K562 (cell line): ENCODE measurements at regions not wholly inside any gene's neighbourhood (a gene's known extent, or its start where the extent isn't known, plus 50 kb on each side); places are given as distances from the start of the nearest gene placed in this dataset.

ENCODE experiments used
- ATAC-seq: fragments of 200-7000 bp; cut with Tn5 transposase; 3 replicates; pipeline ENCODE4 v1.9.1; 2020; ENCODE audit warnings: moderate library complexity
- BruUV-seq: library from RNA; stranded (reverse); fragments of 400-500 nt; replicated peaks from 2 replicates; lab custom pipeline; 2021; lab: Mats Ljungman, UMichigan
- CTCF ChIA-PET: fragments of 300-600 bp; formaldehyde crosslinking; extraction: SDS; loops from one replicate; lab custom pipeline; 2021; ENCODE audit warnings: low intra/inter-chr PET ratio; lab: Yijun Ruan, JAX
- POLR2A ChIA-PET: fragments of 300-600, 350-650 bp; sonication (Branson Sonifier 250); formaldehyde crosslinking; extraction: SDS; loops from one replicate; lab custom pipeline; 2021; ENCODE audit warnings: antibody characterized with exemption, inconsistent platforms; lab: Yijun Ruan, JAX
- DNase-seq, 4 experiments: peaks; one replicate each; pipeline versions ENCODE4 v3.0.0 to v3.0.0-alpha.2; 2011 to 2018; ENCODE audit warnings: low spot score in 3 of 4, mixed read lengths in 3 of 4; ENCODE audit errors: extremely low read depth in 1 of 4
- FAIRE-seq: peaks from 2 replicates; lab custom pipeline; 2011; peaks lifted over from hg19 to GRCh38; lab: Jason Lieb, UNC
- H2AFZ ChIP-seq: 2 replicates; pipeline ENCODE4 v1.6.0; 2011; ENCODE audit warnings: low read depth, low read length, control low read depth, inconsistent platforms
- H3K27ac ChIP-seq: fragments of 200-600 bp; 3 replicates; pipeline ENCODE4 v1.8.0; 2011; ENCODE audit warnings: low read depth, mild to moderate bottlenecking, control low read depth, inconsistent platforms, low read length, moderate library complexity, mixed read lengths; ENCODE audit errors: extremely low read depth
- H3K27me3 ChIP-seq, 2 experiments: fragments of 300-600 bp in 1 of 2; 2 replicates in 1 of 2; 3 replicates in 1 of 2; pipeline versions ENCODE4 v1.6.0 to v1.8.0; 2011; ENCODE audit warnings: inconsistent platforms in 2 of 2, low read length in 2 of 2, mild to moderate bottlenecking in 1 of 2, mixed read lengths in 1 of 2, moderate library complexity in 1 of 2; ENCODE audit not compliant: control insufficient read depth in 2 of 2, insufficient read depth in 2 of 2
- H3K36me3 ChIP-seq: fragments of 300-600 bp; 3 replicates; pipeline ENCODE4 v1.8.0; 2011; ENCODE audit warnings: mild to moderate bottlenecking, low read length, inconsistent platforms; ENCODE audit not compliant: control insufficient read depth, insufficient read depth
- H3K4me1 ChIP-seq, 2 experiments: fragments of 200-600 bp in 1 of 2; replicated peaks in 1 of 2; 2 replicates in 1 of 2; 3 replicates in 1 of 2; pipeline versions ENCODE4 v1.5.1 to v1.8.0; 2011; ENCODE audit warnings: inconsistent platforms in 2 of 2, low read length in 2 of 2, mild to moderate bottlenecking in 1 of 2, mixed read lengths in 1 of 2, moderate library complexity in 1 of 2; ENCODE audit not compliant: control insufficient read depth in 2 of 2, insufficient read depth in 2 of 2
- H3K4me2 ChIP-seq: 2 replicates; pipeline ENCODE4 v1.6.1; 2011; ENCODE audit warnings: low read length, control low read depth, inconsistent platforms, mixed read lengths; ENCODE audit not compliant: insufficient read depth
- H3K4me3 ChIP-seq: fragments of 200-600 bp; sonication (generic), shearing (Covaris generic); 2 replicates; pipeline ENCODE4 v1.5.1; 2016; ENCODE audit warnings: control low read depth, inconsistent platforms
- H3K79me2 ChIP-seq: fragments of 200-600 bp; 3 replicates; pipeline ENCODE4 v1.8.0; 2011; ENCODE audit warnings: low read length, inconsistent platforms; ENCODE audit not compliant: control insufficient read depth, insufficient read depth
- H3K9ac ChIP-seq, 2 experiments: 2 replicates each; pipeline versions ENCODE4 v1.6.0 to v1.6.1; 2011; ENCODE audit warnings: low read depth in 2 of 2, low read length in 2 of 2, control low read depth in 1 of 2, inconsistent platforms in 1 of 2, mild to moderate bottlenecking in 1 of 2, mixed read lengths in 1 of 2; ENCODE audit not compliant: insufficient read depth in 1 of 2
- H3K9me1 ChIP-seq: one replicate; pipeline ENCODE4 v1.6.0; 2011; ENCODE audit warnings: inconsistent platforms, mild to moderate bottlenecking, low read length, moderate library complexity; ENCODE audit not compliant: control insufficient read depth, insufficient read depth
- H3K9me3 ChIP-seq: replicated peaks from 2 replicates; pipeline ENCODE4 v1.5.1; 2011; ENCODE audit warnings: low read depth, low read length, inconsistent platforms; ENCODE audit not compliant: control insufficient read depth, insufficient read depth
- H4K20me1 ChIP-seq: replicated peaks from 2 replicates; pipeline ENCODE4 v1.6.1; 2011; ENCODE audit warnings: low read length, inconsistent platforms, mixed read lengths; ENCODE audit not compliant: control insufficient read depth, insufficient read depth
- ARID1B ChIP-seq: fragments of 450-650 bp; IDR thresholded peaks from 2 replicates; pipeline ENCODE4 v1.6.1; 2016; ENCODE audit warnings: antibody characterized with exemption, mild to moderate bottlenecking, inconsistent platforms
- CBX5 ChIP-seq: IDR thresholded peaks from 2 replicates; pipeline ENCODE4 v1.6.1; 2014; ENCODE audit warnings: low read depth, borderline replicate concordance
- EP300 ChIP-seq: IDR thresholded peaks from 2 replicates; pipeline ENCODE4 v1.6.1; 2012; ENCODE audit warnings: low read length, improper control_type of control experiment
- FOXM1 ChIP-seq, 2 experiments: fragments of 450-650 bp in 1 of 2; sonication (generic) in 1 of 2; formaldehyde crosslinking in 1 of 2; IDR thresholded peaks; 2 replicates each; pipeline versions ENCODE4 v1.6.1 to v1.9.0; 2017 to 2022; ENCODE audit warnings: low read depth in 2 of 2, mild to moderate bottlenecking in 2 of 2, missing genetic modification reagents in 1 of 2, moderate library complexity in 1 of 2
- MLX ChIP-seq, 2 experiments: fragments of 450-650 bp in 1 of 2; sonication (generic) in 1 of 2; formaldehyde crosslinking; conservative IDR thresholded peaks; 2 replicates each; pipeline versions ENCODE4 v1.4.0 to v1.8.1; 2020 to 2022; ENCODE audit warnings: mild to moderate bottlenecking in 1 of 2, missing genetic modification reagents in 1 of 2
- MYBL2 ChIP-seq, 2 experiments: fragments of 450-650 bp in 1 of 2; sonication (generic) in 1 of 2; formaldehyde crosslinking in 1 of 2; IDR thresholded peaks; 2 replicates each; pipeline versions ENCODE4 v1.6.1 to v1.8.1; 2017 to 2022; ENCODE audit warnings: borderline replicate concordance in 1 of 2, inconsistent platforms in 1 of 2, low read depth in 1 of 2, mild to moderate bottlenecking in 1 of 2, missing genetic modification reagents in 1 of 2, moderate library complexity in 1 of 2
- NCOA1 ChIP-seq: fragments of 450-650 bp; IDR thresholded peaks from 2 replicates; pipeline ENCODE4 v1.6.1; 2016; ENCODE audit warnings: low read depth
- NCOA4 ChIP-seq: fragments of 450-650 bp; IDR thresholded peaks from 2 replicates; pipeline ENCODE4 v1.6.1; 2018; ENCODE audit warnings: mild to moderate bottlenecking; ENCODE audit not compliant: partially characterized antibody
- XRCC4 ChIP-seq: IDR thresholded peaks from one replicate; pipeline ENCODE4 v1.6.1; 2011; ENCODE audit not compliant: insufficient read depth, insufficient read length; ENCODE audit errors: extremely low read depth
- ZNF224 ChIP-seq: sonication (generic); formaldehyde crosslinking; IDR thresholded peaks from 2 replicates; pipeline ENCODE4 v1.8.0; 2022; ENCODE audit warnings: mild to moderate bottlenecking, missing genetic modification reagents
- WGBS: fragments of 100-300 bp; shearing (Covaris generic); methylation state at CpG from one replicate; pipeline ENCODE4 v1.1.6; 2016; ENCODE audit warnings: low coverage, mixed read lengths; ENCODE audit not compliant: insufficient coverage; ENCODE audit errors: missing lambda C conversion rate; 5-methylcytosine and 5-hydroxymethylcytosine counted together
- in situ Hi-C: fragments of 300-500 bp; cut with MboI; formaldehyde crosslinking; loops from 4 replicates; pipeline ENCODE4 v1.15.0; 2018; ENCODE audit warnings: inconsistent platforms, mixed read lengths
- intact Hi-C: fragments of 100-400 bp; cut with micrococcal nuclease; formaldehyde crosslinking; loops from 2 replicates; pipeline ENCODE4 v1.14.2; 2022
- TF ChIP-seq, protein P1 (sequence below): fragments of 250-450 bp; sonication (Bioruptor Pico); IDR thresholded peaks from 2 replicates; pipeline ENCODE4 v1.8.0; 2022; ENCODE audit warnings: moderate library complexity, mild to moderate bottlenecking, inconsistent platforms

DNA sequence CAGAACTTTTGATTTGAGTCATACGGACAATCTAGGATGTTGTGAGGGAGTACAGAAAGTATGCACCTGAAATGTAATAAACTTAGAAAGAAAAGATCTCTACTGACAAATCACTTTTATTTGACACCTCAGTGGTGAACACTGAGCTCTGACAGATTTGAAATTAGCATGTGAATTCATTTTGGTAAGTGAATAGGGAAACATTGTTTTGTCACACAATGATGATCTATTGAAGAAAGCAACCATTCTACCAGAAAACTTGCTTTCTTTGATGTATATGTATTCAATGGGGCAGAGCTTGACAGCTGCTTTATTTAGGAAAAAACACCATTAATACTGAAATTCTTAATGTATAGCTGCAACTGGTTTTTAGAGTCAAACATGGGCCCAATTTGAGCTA, 500.5 kb downstream of the CCDC85A start:
- intact Hi-C loops = no loop called here
- Histone ChIP-seq H3K9ac (no peak overlapping the region), H3K9me1 (no peaks in the 10 kb centered on the region), H3K79me2 (no peaks in the 10 kb centered on the region), H3K36me3 (no peaks in the 10 kb centered on the region), H4K20me1 (no peaks in the 10 kb centered on the region)
- FAIRE-seq = no peak
- TF ChIP-seq NCOA1 (no peak), XRCC4 (no peak), EP300 (no peak), ZNF224 (CRISPR knock-in tag) (no peak), CBX5 (no peak), NCOA4 (no peak), ARID1B (no peak), MLX (CRISPR knock-in tag; conservative IDR thresholded peaks at IDR 0.05) (no peak), MYBL2 (IDR thresholded peaks at IDR 0.05; ENCODE audit: low read depth) (no peak), MYBL2 (CRISPR knock-in tag; IDR thresholded peaks at IDR 0.05; ENCODE audit: borderline replicate concordance) (no peak), FOXM1 (IDR thresholded peaks at IDR 0.05; ENCODE audit: low read depth) (no peak), FOXM1 (CRISPR knock-in tag; IDR thresholded peaks at IDR 0.05; ENCODE audit: low read depth) (no peak)
- TF ChIP-seq, protein P1, sequence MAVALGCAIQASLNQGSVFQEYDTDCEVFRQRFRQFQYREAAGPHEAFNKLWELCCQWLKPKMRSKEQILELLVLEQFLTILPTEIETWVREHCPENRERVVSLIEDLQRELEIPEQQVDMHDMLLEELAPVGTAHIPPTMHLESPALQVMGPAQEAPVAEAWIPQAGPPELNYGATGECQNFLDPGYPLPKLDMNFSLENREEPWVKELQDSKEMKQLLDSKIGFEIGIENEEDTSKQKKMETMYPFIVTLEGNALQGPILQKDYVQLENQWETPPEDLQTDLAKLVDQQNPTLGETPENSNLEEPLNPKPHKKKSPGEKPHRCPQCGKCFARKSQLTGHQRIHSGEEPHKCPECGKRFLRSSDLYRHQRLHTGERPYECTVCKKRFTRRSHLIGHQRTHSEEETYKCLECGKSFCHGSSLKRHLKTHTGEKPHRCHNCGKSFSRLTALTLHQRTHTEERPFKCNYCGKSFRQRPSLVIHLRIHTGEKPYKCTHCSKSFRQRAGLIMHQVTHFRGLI = no peak
- TF ChIP-seq, all 486 proteins: peak for 0
- Histone ChIP-seq H3K4me2 (no peak overlapping the region), H3K4me1 (no peaks in the 10 kb centered on the region), H3K4me3 (no peak overlapping the region), H3K27ac (no peak overlapping the region), H2AFZ (no peak overlapping the region), H3K27me3 (no peaks in the 10 kb centered on the region), H3K9me3 (no peaks in the 10 kb centered on the region; the same call in 1 of the 2 replicates)
- ATAC-seq (no peak), DNase-seq (no peak)
- in situ Hi-C loops = no loop called here
- no TSS peak for BruUV-seq
- WGBS = 0% methylated on average over 1 of the region's 1 CpG
- POLR2A ChIA-PET = no interaction called here
- CTCF ChIA-PET = no interaction called here
